AG04450 (cell line): ENCODE measurements at regions not wholly inside any gene's neighbourhood (a gene's known extent, or its start where the extent isn't known, plus 50 kb on each side); places are given as distances from the start of the nearest gene placed in this dataset.

Experiments used
- CTCF ChIA-PET: fragments of 300-600, 350-600 bp; formaldehyde crosslinking; extraction: SDS; loops from one replicate; lab custom pipeline; 2022; ENCODE audit warnings: antibody characterized with exemption, inconsistent platforms; lab: Charles Lee
- POLR2A ChIA-PET: fragments of 350-600 bp; formaldehyde crosslinking; extraction: SDS; loops from one replicate; lab custom pipeline; 2021; ENCODE audit warnings: antibody characterized with exemption, inconsistent platforms; lab: Yijun Ruan, JAX
- DNase-seq: peaks from one replicate; pipeline ENCODE4 v3.0.0-alpha.2; 2011; ENCODE audit warnings: low read depth, low spot score
- H3K27ac ChIP-seq: one replicate; pipeline ENCODE4 v1.5.1; 2012; ENCODE audit warnings: low read depth, low read length, control low read depth
- H3K27me3 ChIP-seq: one replicate; pipeline ENCODE4 v1.6.0; 2012; ENCODE audit warnings: low read length; ENCODE audit not compliant: control insufficient read depth, insufficient read depth
- H3K4me3 ChIP-seq: 2 replicates; pipeline ENCODE4 v1.5.1; 2011; ENCODE audit warnings: mild to moderate bottlenecking, low read depth, low read length, control low read depth
- H3K9me3 ChIP-seq: 2 replicates; pipeline ENCODE4 v1.5.1; 2012; ENCODE audit warnings: low read length; ENCODE audit not compliant: control insufficient read depth, insufficient read depth
- TF ChIP-seq, protein P1 (sequence below): IDR thresholded peaks from 2 replicates; pipeline ENCODE4 v1.5.1; 2011; ENCODE audit warnings: low read depth, low read length, control low read depth, inconsistent platforms

DNA sequence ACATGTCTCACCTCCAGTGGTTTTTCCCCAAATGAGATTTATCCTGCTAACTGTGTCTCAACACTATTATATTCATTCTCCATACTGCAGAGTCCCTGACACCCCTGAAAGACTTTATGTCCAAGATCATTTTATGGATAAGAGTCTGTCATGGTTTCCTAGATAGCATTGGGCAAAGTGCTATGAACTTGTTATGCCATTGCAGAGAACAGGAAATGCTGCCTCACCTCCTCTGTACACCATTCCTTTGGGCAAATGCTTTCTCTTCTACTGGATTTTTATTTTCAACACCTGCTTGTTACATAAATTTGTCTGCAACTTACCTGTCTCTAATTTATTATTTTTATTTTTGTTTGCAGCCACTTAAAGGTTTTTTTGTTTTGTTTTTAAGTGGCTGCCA lies 652.5 kb upstream of the FAM98A start:
- TF ChIP-seq, protein P1, sequence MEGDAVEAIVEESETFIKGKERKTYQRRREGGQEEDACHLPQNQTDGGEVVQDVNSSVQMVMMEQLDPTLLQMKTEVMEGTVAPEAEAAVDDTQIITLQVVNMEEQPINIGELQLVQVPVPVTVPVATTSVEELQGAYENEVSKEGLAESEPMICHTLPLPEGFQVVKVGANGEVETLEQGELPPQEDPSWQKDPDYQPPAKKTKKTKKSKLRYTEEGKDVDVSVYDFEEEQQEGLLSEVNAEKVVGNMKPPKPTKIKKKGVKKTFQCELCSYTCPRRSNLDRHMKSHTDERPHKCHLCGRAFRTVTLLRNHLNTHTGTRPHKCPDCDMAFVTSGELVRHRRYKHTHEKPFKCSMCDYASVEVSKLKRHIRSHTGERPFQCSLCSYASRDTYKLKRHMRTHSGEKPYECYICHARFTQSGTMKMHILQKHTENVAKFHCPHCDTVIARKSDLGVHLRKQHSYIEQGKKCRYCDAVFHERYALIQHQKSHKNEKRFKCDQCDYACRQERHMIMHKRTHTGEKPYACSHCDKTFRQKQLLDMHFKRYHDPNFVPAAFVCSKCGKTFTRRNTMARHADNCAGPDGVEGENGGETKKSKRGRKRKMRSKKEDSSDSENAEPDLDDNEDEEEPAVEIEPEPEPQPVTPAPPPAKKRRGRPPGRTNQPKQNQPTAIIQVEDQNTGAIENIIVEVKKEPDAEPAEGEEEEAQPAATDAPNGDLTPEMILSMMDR, result no peak
- no peak for DNase-seq
- ChIA-PET POLR2A (no interaction called here), CTCF (no interaction called here)
- Histone ChIP-seq H3K4me3 (no peak overlapping the region), H3K27me3 (no peaks in the 10 kb centered on the region), H3K27ac (no peak overlapping the region), H3K9me3 (no peaks in the 10 kb centered on the region)

DNA sequence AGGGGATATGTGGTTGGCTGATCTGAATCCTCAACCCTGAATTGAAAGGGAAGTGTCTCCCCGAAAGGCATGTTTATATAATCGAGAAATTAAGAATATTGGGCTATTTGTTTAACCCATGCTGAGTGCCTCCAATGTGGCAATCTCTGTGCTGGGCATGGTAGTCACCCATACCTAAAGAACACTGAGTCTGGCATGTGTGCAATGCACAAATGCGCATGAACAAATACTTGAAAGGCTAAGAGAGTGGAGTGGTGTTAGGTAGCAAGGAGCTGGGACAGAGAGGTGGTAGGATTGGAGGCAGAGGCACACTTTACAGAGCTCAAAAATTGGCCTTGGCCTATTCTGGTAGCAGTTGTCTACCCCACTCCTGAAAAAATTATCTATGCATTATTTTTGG lies 645.1 kb upstream of the FAM98A start:
- DNase-seq, result no peak
- ChIA-PET POLR2A (no interaction called here), CTCF (no interaction called here)
- no peak overlapping the region for H3K4me3 ChIP-seq
- H3K27ac ChIP-seq, result no peak overlapping the region
- TF ChIP-seq, protein P1, result no peak
- H3K9me3 ChIP-seq, result peaks cover 3% of the 10 kb centered on the region; the same call in 1 of the 2 replicates
- H3K27me3 ChIP-seq, result no peaks in the 10 kb centered on the region

DNA sequence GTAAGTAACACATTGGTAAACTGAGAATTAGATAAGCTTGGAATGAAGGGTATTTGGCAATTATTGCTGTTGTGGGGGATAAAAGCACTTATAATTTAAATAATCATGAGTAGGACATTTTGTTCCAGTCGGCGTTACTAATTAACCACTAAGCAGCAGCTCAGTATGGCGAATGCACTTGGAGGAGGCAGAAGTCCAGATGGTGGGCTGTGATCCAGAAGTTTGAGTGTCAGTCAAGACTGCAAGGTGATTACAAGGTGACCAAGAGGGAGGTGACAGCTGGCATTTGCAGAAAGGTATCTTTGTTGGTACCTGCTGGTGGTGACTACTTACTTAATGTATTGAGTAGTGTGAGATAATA lies 643.6 kb upstream of the FAM98A start:
- TF ChIP-seq, protein P1, result no peak
- ChIA-PET CTCF (no interaction called here), POLR2A (no interaction called here)
- Histone ChIP-seq H3K27me3 (no peaks in the 10 kb centered on the region), H3K27ac (no peak overlapping the region), H3K4me3 (no peak overlapping the region), H3K9me3 (peaks cover 3% of the 10 kb centered on the region; the same call in 1 of the 2 replicates)
- DNase-seq, result no peak

DNA sequence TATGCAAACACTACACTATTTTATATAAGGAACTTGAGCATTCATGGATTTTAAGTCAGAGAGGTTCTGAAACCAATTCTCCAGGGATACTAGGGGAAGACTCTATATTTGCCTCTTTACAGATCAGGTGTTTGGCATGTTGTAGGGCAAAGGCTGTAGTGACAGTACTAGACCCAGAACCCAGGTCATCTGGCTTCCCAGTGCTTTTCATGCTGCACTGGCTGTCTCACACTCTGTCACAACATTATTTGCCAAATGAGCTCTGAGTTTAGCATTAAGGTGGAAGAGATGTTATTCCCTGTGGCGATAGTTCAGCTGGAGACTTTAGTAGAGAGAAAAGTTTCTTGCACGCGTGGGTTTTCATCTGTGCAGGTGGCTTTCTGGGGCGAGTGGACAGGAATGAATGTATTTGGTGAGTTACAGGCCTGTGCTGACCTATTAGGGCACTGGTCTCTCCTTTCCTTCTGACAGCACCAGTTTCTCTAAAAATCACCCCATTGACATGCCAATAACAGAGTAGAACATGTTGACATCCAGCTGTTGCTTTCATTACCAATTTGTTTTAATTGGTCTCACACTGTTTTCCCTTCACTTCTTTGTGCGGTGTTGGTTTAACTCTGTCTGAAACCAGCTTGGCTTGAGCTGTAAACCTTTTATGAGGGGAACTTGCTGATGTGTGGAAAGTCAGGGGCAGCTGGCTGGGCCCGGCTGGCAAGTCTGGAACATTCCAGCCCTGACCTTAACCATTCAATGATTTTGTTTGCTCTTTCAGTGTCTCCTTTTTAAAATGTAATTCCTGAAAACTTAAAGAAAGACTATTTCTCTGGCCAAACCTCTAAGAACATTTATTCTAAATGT lies 643.0 kb upstream of the FAM98A start:
- H3K27ac ChIP-seq, result no peak overlapping the region
- DNase-seq, result no peak
- no peak overlapping the region for H3K4me3 ChIP-seq
- TF ChIP-seq, protein P1, result no peak
- H3K9me3 ChIP-seq, result peaks cover 3% of the 10 kb centered on the region; the same call in 1 of the 2 replicates
- H3K27me3 ChIP-seq, result no peaks in the 10 kb centered on the region
- CTCF ChIA-PET, result no interaction called here
- POLR2A ChIA-PET, result no interaction called here

DNA sequence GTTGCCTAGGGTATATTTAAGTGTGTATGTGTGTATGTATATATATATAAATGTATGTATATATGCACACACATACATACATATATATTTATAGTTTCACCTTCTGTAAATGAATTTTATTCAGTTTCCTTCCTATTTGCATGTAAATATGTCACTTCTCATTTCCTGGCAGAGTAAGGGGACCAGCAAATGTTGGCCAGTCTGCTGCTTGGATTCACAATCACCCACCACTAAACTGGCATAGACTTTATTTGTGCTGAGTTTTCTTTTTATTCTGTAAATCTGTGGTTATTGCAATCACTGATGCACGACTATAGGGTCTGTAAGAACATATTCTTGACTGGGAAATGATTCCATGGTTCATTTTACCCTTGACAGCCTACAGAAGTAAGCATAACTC lies 640.4 kb upstream of the FAM98A start:
- no peak overlapping the region for H3K4me3 ChIP-seq
- peaks cover 3% of the 10 kb centered on the region; the same call in 1 of the 2 replicates for H3K9me3 ChIP-seq
- H3K27ac ChIP-seq, result no peak overlapping the region
- TF ChIP-seq, protein P1, result no peak
- no peaks in the 10 kb centered on the region for H3K27me3 ChIP-seq
- DNase-seq, result no peak
- CTCF ChIA-PET, result no interaction called here
- POLR2A ChIA-PET, result no interaction called here
